ENCODE measurements at regions not wholly inside any gene's neighbourhood (a gene's known extent, or its start where the extent isn't known, plus 50 kb on each side); places are given as distances from the start of the nearest gene placed in this dataset.

DNA sequence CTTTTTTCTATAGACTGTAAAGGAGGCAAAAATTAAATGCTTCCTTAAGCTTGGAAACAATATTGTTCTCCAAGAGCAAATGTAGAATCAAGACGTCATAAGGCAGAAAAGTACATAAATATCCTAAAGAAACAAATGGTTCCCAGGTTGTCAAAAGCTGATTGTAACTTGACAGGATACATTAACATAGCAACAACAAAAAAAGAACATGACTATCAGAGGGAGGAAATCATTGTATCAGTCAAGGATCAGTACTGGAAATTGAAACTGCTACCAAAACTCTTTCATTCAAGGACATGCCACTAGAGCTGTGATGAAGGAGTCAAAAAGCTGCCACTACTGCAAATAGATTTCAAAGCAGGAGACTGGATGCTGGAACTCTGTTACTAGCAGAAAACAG is 168.3 kb downstream of the BTC start (continued):
- TF ChIP-seq, protein P1, sequence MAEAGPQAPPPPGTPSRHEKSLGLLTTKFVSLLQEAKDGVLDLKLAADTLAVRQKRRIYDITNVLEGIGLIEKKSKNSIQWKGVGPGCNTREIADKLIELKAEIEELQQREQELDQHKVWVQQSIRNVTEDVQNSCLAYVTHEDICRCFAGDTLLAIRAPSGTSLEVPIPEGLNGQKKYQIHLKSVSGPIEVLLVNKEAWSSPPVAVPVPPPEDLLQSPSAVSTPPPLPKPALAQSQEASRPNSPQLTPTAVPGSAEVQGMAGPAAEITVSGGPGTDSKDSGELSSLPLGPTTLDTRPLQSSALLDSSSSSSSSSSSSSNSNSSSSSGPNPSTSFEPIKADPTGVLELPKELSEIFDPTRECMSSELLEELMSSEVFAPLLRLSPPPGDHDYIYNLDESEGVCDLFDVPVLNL (CRISPR knock-in tag; IDR thresholded peaks at IDR 0.05; ENCODE audit: borderline replicate concordance, low read depth): no peak
- TF ChIP-seq ELF4 (CRISPR knock-in tag; IDR thresholded peaks at IDR 0.05; ENCODE audit: low read depth) (no peak), CREB1 (CRISPR knock-in tag; IDR thresholded peaks at IDR 0.05) (no peak), NR3C1 (CRISPR knock-in tag; conservative IDR thresholded peaks at IDR 0.05; ENCODE audit: low read depth) (no peak), ZNF138 (CRISPR knock-in tag; conservative IDR thresholded peaks at IDR 0.05) (no peak), ZNF232 (CRISPR knock-in tag; IDR thresholded peaks at IDR 0.05) (no peak)

DNA sequence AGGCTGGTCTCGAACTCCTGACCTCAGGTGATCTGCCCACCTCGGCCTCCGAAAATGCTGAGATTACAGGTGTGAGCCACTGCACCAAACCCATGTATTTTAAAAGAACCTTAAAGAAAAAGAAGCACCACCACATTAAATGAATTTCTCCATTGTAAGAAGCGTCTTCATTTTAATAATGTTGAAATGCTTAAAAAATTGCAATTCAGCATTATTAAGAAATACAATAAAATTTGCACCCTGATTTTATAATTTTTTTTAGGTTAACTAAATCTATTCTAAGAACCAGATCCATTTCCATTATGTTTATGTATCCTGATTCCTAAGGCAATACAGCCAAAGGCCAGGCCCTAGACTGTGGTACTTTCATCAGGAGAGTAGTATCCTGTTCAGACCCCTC is 167.2 kb downstream of the BTC start:
- Mint-ChIP-seq H3K27ac (no peak overlapping the region), H3K27me3 (ENCODE audit: low read depth) (no peaks in the 10 kb centered on the region), H3K9me3 (no peaks in the 10 kb centered on the region), H3K4me1 (no peaks in the 10 kb centered on the region), H3K36me3 (no peaks in the 10 kb centered on the region), H3K4me3 (no peak overlapping the region)
- DNase-seq (ENCODE audit: low spot score) (no peak), ATAC-seq (no peak)
- TF ChIP-seq TP53 (CRISPR knock-in tag; IDR thresholded peaks at IDR 0.05): no peak
- no peak for TF ChIP-seq ZNF263 (CRISPR knock-in tag; IDR thresholded peaks at IDR 0.05; ENCODE audit: low read depth)
- no peak for TF ChIP-seq ZNF671 (CRISPR knock-in tag; IDR thresholded peaks at IDR 0.05)
- TF ChIP-seq, protein P2, sequence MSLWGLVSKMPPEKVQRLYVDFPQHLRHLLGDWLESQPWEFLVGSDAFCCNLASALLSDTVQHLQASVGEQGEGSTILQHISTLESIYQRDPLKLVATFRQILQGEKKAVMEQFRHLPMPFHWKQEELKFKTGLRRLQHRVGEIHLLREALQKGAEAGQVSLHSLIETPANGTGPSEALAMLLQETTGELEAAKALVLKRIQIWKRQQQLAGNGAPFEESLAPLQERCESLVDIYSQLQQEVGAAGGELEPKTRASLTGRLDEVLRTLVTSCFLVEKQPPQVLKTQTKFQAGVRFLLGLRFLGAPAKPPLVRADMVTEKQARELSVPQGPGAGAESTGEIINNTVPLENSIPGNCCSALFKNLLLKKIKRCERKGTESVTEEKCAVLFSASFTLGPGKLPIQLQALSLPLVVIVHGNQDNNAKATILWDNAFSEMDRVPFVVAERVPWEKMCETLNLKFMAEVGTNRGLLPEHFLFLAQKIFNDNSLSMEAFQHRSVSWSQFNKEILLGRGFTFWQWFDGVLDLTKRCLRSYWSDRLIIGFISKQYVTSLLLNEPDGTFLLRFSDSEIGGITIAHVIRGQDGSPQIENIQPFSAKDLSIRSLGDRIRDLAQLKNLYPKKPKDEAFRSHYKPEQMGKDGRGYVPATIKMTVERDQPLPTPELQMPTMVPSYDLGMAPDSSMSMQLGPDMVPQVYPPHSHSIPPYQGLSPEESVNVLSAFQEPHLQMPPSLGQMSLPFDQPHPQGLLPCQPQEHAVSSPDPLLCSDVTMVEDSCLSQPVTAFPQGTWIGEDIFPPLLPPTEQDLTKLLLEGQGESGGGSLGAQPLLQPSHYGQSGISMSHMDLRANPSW (CRISPR knock-in tag; conservative IDR thresholded peaks at IDR 0.05; ENCODE audit: low read depth): no peak
- TF ChIP-seq NR1H2 (CRISPR knock-in tag; IDR thresholded peaks at IDR 0.05): no peak
- TF ChIP-seq, protein P3, sequence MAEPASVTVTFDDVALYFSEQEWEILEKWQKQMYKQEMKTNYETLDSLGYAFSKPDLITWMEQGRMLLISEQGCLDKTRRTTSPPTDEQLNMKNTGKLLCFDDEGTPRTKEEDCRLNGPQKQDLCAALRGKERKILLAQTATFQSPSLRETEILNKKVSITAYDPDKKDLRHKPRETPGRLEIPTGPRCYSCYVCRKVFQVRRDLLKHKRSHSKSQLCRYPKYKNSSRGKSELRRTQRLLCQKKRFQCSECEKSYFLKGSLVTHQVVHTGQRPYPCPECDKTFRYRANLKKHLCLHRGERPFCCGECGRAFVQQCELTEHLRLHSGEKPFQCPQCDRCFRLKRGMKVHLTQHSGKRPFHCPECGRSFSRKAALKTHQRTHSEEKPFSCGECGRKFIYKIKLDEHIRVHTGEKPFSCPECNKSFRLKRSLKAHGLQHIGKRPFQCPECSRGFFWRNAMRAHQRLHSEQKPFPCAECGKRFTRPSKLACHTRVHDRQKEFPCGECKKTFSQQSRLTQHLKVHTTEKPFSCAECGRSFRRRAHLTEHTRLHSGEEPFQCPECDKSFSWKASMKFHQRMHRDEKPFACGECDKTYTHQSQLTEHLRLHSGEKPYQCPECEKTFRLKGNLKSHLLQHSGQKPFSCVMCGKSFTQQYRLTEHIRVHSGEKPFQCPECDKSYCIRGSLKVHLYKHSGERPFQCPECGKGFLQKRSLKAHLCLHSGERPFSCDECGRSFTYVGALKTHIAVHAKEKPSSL (CRISPR knock-in tag; conservative IDR thresholded peaks at IDR 0.05): no peak
- TF ChIP-seq, protein P4, sequence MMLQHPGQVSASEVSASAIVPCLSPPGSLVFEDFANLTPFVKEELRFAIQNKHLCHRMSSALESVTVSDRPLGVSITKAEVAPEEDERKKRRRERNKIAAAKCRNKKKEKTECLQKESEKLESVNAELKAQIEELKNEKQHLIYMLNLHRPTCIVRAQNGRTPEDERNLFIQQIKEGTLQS (CRISPR knock-in tag; conservative IDR thresholded peaks at IDR 0.05): no peak
- ChIA-PET CTCF (no interaction called here), POLR2A (no interaction called here)

DNA sequence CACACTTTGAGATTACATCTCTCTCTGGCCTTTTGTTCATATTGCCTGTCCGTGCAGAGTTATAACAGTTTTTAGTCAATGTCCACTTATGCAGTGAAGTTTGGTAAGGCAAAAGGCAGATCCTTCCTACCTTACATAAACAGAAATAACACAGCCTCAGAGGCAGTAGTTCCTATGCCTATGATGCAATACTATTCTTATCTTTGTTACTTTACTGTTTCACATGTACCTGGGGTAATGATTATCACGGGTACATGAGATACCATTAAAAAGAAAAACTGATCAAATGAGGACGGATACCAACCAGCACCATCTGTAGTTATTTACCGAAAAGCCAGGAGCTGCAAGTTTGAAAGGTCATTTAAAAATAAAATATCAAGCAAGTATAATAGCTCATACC is 166.8 kb downstream of the BTC start:
- Mint-ChIP-seq H3K36me3 (no peaks in the 10 kb centered on the region), H3K27me3 (ENCODE audit: low read depth) (no peaks in the 10 kb centered on the region), H3K9me3 (no peaks in the 10 kb centered on the region), H3K27ac (no peak overlapping the region), H3K4me1 (no peaks in the 10 kb centered on the region), H3K4me3 (no peak overlapping the region)
- DNase-seq (ENCODE audit: low spot score) (no peak), ATAC-seq (no peak)
- TF ChIP-seq, protein P4 (CRISPR knock-in tag; conservative IDR thresholded peaks at IDR 0.05): no peak
- TF ChIP-seq GABPB1 (CRISPR knock-in tag; IDR thresholded peaks at IDR 0.05) (peak; percentile 91), ZNF423 (CRISPR knock-in tag; IDR thresholded peaks at IDR 0.05) (no peak)
- POLR2A ChIA-PET: no interaction called here
- CTCF ChIA-PET: no interaction called here
